ENCODE measurements at regions not wholly inside any gene's neighbourhood (a gene's known extent, or its start where the extent isn't known, plus 50 kb on each side); places are given as distances from the start of the nearest gene placed in this dataset.

DNA sequence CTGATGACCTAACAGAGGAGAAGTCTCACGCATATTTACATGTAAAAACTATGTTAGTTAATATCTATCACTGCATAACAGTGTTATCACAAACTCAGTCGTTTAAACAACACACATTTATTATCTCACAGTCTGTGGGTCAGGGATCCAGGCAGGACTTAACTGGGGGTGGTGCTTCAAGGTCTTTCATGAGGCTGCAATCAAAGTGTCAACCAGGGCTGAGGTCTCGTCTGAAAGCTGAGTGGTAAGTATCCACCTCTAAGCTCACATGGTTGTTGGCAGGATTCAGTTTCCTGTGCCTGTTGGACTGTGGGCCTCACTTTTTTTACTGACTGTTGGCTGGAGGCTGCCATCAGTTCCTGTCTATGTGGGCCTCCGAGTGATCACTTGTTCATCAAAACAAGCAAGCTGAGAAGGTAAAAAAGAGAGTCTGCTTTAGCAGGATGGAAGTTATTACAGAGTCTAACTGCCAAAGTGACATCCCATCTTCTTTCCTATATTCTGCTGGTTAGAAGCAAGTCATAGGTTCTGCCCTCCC lies 188.6 kb downstream of the CARTPT start:
- DNase-seq (ENCODE audit: low spot score) = no peak
- TF ChIP-seq, protein P1, sequence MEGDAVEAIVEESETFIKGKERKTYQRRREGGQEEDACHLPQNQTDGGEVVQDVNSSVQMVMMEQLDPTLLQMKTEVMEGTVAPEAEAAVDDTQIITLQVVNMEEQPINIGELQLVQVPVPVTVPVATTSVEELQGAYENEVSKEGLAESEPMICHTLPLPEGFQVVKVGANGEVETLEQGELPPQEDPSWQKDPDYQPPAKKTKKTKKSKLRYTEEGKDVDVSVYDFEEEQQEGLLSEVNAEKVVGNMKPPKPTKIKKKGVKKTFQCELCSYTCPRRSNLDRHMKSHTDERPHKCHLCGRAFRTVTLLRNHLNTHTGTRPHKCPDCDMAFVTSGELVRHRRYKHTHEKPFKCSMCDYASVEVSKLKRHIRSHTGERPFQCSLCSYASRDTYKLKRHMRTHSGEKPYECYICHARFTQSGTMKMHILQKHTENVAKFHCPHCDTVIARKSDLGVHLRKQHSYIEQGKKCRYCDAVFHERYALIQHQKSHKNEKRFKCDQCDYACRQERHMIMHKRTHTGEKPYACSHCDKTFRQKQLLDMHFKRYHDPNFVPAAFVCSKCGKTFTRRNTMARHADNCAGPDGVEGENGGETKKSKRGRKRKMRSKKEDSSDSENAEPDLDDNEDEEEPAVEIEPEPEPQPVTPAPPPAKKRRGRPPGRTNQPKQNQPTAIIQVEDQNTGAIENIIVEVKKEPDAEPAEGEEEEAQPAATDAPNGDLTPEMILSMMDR (IDR thresholded peaks at IDR 0.05; ENCODE audit: unreplicated experiment) = no peak
- Mint-ChIP-seq H3K4me1 (ENCODE audit: unreplicated experiment) (peaks cover 15% of the 10 kb centered on the region), H3K4me3 (ENCODE audit: unreplicated experiment) (no peak overlapping the region), H3K9me3 (ENCODE audit: unreplicated experiment) (no peaks in the 10 kb centered on the region), H3K36me3 (ENCODE audit: low read depth, unreplicated experiment) (no peaks in the 10 kb centered on the region), H3K27ac (ENCODE audit: unreplicated experiment) (no peak overlapping the region), H3K27me3 (ENCODE audit: unreplicated experiment) (no peaks in the 10 kb centered on the region)

DNA sequence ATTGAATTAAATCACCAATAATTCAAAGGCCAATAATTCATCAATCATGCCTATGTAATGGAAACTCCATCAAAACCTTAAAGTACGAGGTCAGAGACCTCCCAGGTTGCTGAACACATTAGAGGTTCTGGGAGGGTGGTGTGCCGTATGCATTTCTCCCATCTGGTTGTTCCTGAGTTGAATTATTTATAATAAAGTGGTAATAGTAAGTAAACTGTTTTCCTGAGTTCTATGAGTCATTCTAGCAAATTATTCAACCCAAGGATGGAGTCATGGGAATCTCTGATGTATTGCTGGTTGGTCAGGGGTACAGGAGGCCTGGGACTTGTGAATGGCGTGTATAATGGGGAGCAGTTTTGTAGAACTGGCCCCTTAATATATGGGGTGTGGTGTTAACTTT lies 191.7 kb downstream of the CARTPT start:
- TF ChIP-seq, protein P1 (IDR thresholded peaks at IDR 0.05; ENCODE audit: unreplicated experiment) = no peak
- Mint-ChIP-seq H3K4me3 (ENCODE audit: unreplicated experiment) (no peak overlapping the region), H3K4me1 (ENCODE audit: unreplicated experiment) (peaks cover 15% of the 10 kb centered on the region), H3K27ac (ENCODE audit: unreplicated experiment) (no peak overlapping the region), H3K9me3 (ENCODE audit: unreplicated experiment) (no peaks in the 10 kb centered on the region), H3K27me3 (ENCODE audit: unreplicated experiment) (no peaks in the 10 kb centered on the region), H3K36me3 (ENCODE audit: low read depth, unreplicated experiment) (no peaks in the 10 kb centered on the region)
- DNase-seq (ENCODE audit: low spot score) = no peak

DNA sequence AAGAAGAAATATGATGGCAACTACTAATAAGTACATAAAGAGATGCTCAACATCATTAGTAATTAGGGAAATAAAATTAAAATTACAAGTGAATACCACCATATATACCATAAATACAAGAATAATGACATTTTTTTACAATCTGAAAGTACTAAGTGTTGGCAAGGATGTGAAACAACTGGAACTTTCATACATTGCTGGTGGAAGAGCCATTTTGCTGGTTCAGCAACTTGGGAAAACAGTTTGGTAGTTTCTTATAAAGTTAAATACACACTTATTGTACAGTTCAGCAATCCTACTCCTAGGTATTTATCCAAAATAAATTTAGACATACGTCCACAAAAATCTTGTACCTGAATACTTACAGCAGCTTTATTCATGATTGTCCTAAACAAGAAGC lies 192.9 kb downstream of the CARTPT start:
- Mint-ChIP-seq H3K4me1 (ENCODE audit: unreplicated experiment) (peaks cover 8% of the 10 kb centered on the region), H3K9me3 (ENCODE audit: unreplicated experiment) (no peaks in the 10 kb centered on the region), H3K27ac (ENCODE audit: unreplicated experiment) (no peak overlapping the region), H3K36me3 (ENCODE audit: low read depth, unreplicated experiment) (no peaks in the 10 kb centered on the region), H3K27me3 (ENCODE audit: unreplicated experiment) (no peaks in the 10 kb centered on the region), H3K4me3 (ENCODE audit: unreplicated experiment) (no peak overlapping the region)
- TF ChIP-seq, protein P1 (IDR thresholded peaks at IDR 0.05; ENCODE audit: unreplicated experiment) = no peak
- DNase-seq (ENCODE audit: low spot score) = no peak

DNA sequence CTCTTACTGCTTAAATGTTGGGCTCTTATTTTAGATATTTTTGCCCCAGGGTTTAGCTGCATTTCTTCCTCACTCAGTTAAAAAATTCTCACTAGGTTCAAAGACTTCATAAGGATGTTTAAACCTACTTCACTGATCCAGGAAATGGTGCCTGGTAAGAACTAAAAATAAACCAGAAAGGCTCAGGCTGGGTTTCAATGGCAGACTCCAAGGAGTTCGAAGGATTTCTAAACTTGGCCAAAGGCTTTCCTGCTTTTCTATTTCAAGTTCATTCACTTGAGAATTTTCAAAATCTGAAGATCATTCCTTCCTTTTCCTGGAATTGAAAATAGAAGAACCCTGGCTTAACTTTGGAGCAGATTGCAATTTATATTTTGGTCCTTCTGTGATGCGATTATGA lies 193.0 kb upstream of the MAP1B start:
- Mint-ChIP-seq H3K36me3 (ENCODE audit: low read depth, unreplicated experiment) (no peaks in the 10 kb centered on the region), H3K9me3 (ENCODE audit: unreplicated experiment) (no peaks in the 10 kb centered on the region), H3K27me3 (ENCODE audit: unreplicated experiment) (no peaks in the 10 kb centered on the region), H3K4me1 (ENCODE audit: unreplicated experiment) (peaks cover 5% of the 10 kb centered on the region), H3K4me3 (ENCODE audit: unreplicated experiment) (no peak overlapping the region), H3K27ac (ENCODE audit: unreplicated experiment) (no peak overlapping the region)
- no peak for DNase-seq (ENCODE audit: low spot score)
- TF ChIP-seq, protein P1 (IDR thresholded peaks at IDR 0.05; ENCODE audit: unreplicated experiment) = no peak

DNA sequence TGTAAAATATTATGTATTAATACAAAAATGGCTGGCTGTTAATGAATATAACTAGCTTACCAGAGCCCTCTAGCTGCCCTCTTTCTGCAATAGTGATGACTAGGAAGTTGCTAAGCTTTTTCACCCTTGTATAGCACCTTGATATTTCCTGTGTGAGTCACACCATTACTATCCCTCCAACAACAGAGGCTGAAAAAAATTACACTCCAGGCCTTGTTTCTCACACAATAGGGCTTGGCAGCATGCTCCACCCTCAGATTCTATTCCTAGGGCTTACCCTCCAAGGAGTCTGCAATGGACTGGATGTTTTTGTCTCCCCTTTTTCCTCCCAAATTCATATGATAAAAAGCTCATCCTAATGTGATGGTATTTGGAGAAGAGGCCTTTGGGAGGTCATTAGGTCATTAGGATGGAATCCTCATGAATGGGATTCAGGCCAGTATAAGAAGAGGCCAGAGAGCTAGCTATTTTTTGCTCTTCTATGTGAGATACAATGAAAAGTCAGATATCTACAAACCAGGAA lies 184.6 kb upstream of the MAP1B start:
- Mint-ChIP-seq H3K27ac (ENCODE audit: unreplicated experiment) (peak overlapping the region; percentile 54), H3K4me3 (ENCODE audit: unreplicated experiment) (no peak overlapping the region), H3K27me3 (ENCODE audit: unreplicated experiment) (peaks cover 2% of the 10 kb centered on the region), H3K4me1 (ENCODE audit: unreplicated experiment) (peaks cover 27% of the 10 kb centered on the region), H3K36me3 (ENCODE audit: low read depth, unreplicated experiment) (no peaks in the 10 kb centered on the region), H3K9me3 (ENCODE audit: unreplicated experiment) (no peaks in the 10 kb centered on the region)
- TF ChIP-seq, protein P1 (IDR thresholded peaks at IDR 0.05; ENCODE audit: unreplicated experiment) = no peak
- no peak for DNase-seq (ENCODE audit: low spot score)
